A549 (cell line): ENCODE measurements at regions not wholly inside any gene's neighbourhood (a gene's known extent, or its start where the extent isn't known, plus 50 kb on each side); places are given as distances from the start of the nearest gene placed in this dataset.
"Not testable (repeated sequence)": the region's sequence is repeated elsewhere in the genome, so short reads cannot be mapped to it uniquely, and the experiment has no call there.

ENCODE experiments used
- ATAC-seq, 2 experiments: fragments of 200-7000 bp in 1 of 2; fragments of >200 bp in 1 of 2; cut with Nextera tagmentation in 1 of 2; cut with Tn5 transposase in 1 of 2; 3 replicates each; pipeline versions ENCODE4 v1.8.0 to v1.9.1; 2018 to 2020; ENCODE audit warnings: mild to moderate bottlenecking in 1 of 2, moderate library complexity in 1 of 2
- CTCF ChIA-PET: fragments of 300-600 bp; sonication (Branson Sonifier 250); formaldehyde crosslinking; extraction: SDS; loops from one replicate; lab custom pipeline; 2021; ENCODE audit warnings: antibody characterized with exemption, inconsistent platforms; lab: Yijun Ruan, JAX
- POLR2A ChIA-PET: fragments of 350-600 bp; formaldehyde crosslinking; extraction: SDS; loops from one replicate; lab custom pipeline; 2021; ENCODE audit warnings: antibody characterized with exemption, inconsistent platforms; lab: Yijun Ruan, JAX
- DNase-seq, 2 experiments: peaks; one replicate each; pipeline versions ENCODE4 v3.0.0 to v3.0.0-alpha.2; 2011 to 2016; ENCODE audit warnings: low read depth in 1 of 2, low spot score in 1 of 2
- FAIRE-seq: peaks from 2 replicates; lab custom pipeline; 2011; peaks lifted over from hg19 to GRCh38; lab: Jason Lieb, UNC
- H3K27ac ChIP-seq, 2 experiments: fragments of >200 bp; sonication (Bioruptor Twin); formaldehyde crosslinking; 3 replicates each; pipeline ENCODE4 v1.5.1; 2016 to 2017
- H3K4me1 ChIP-seq: fragments of >200 bp; sonication (Bioruptor Twin); formaldehyde crosslinking; 3 replicates; pipeline ENCODE4 v1.6.1; 2016
- H3K4me2 ChIP-seq: fragments of >200 bp; sonication (Bioruptor Twin); formaldehyde crosslinking; 3 replicates; pipeline ENCODE4 v1.6.1; 2016
- H3K4me3 ChIP-seq: fragments of >200 bp; sonication (Bioruptor Twin); formaldehyde crosslinking; 3 replicates; pipeline ENCODE4 v1.5.1; 2016
- H3K9me3 ChIP-seq: fragments of >200 bp; sonication (Bioruptor Twin); formaldehyde crosslinking; 3 replicates; pipeline ENCODE4 v1.6.1; 2016
- BHLHE40 ChIP-seq: IDR thresholded peaks from 2 replicates; pipeline ENCODE4 v1.6.1; 2012; ENCODE audit warnings: low read depth, low read length, inconsistent platforms
- CTCF ChIP-seq: fragments of >200 bp; sonication (Bioruptor Twin); formaldehyde crosslinking; IDR thresholded peaks from 3 replicates; pipeline ENCODE4 v1.5.1; 2016
- EP300 ChIP-seq, 2 experiments: fragments of >200 bp; sonication (Bioruptor Twin); formaldehyde crosslinking; IDR thresholded peaks; 2 replicates in 1 of 2; 3 replicates in 1 of 2; pipeline ENCODE4 v1.6.1; 2016 to 2017
- FOSL2 ChIP-seq, 2 experiments: fragments of 450-650 bp in 1 of 2; fragments of >200 bp in 1 of 2; sonication (Bioruptor Twin) in 1 of 2; formaldehyde crosslinking; IDR thresholded peaks; 2 replicates each; pipeline versions ENCODE4 v1.5.0 to v1.6.1; 2016 to 2020; ENCODE audit warnings: mild to moderate bottlenecking in 1 of 2, moderate library complexity in 1 of 2
- JUNB ChIP-seq: fragments of >200 bp; sonication (Bioruptor Twin); formaldehyde crosslinking; IDR thresholded peaks from 2 replicates; pipeline ENCODE4 v1.6.1; 2016
- MAFK ChIP-seq: fragments of 450-650 bp; IDR thresholded peaks from 2 replicates; pipeline ENCODE4 v1.6.1; 2014; ENCODE audit not compliant: partially characterized antibody
- PHF8 ChIP-seq: fragments of 200-600 bp; sonication (generic); IDR thresholded peaks from 2 replicates; pipeline ENCODE4 v1.6.1; 2016; ENCODE audit warnings: low read depth, mild to moderate bottlenecking, antibody characterized with exemption, moderate library complexity, borderline replicate concordance
- WGBS: methylation state at CpG from one replicate; pipeline ENCODE4 v1.1.6; 2017; ENCODE audit errors: missing lambda C conversion rate; 5-methylcytosine and 5-hydroxymethylcytosine counted together

GRCh38 chr10:30697806-30698205 lies 68.3 kb upstream of the LYZL2 start:
- ATAC-seq (no peak), FAIRE-seq (no peak), DNase-seq (no peak)
- Histone ChIP-seq H3K4me2 (no peak overlapping the region), H3K4me1 (peaks cover 33% of the 10 kb centered on the region), H3K9me3 (no peaks in the 10 kb centered on the region), H3K27ac (peak overlapping the region in 1 of 2 experiments; percentile 51; a peak in 2 of 6 replicates), H3K4me3 (no peak overlapping the region)
- 70% methylated on average over 3 of the region's 3 CpGs for WGBS
- no peak for TF ChIP-seq BHLHE40
- TF ChIP-seq PHF8, result no peak
- TF ChIP-seq JUNB, result no peak
- ChIA-PET POLR2A (no interaction called here), CTCF (interaction anchor here (0.5 to 3.1 kb wide), 5 partner anchors 11 to 305 kb away, joined by 3 to 32 read pairs (median 3); no protein-coding TSS in a partner anchor)

DNA sequence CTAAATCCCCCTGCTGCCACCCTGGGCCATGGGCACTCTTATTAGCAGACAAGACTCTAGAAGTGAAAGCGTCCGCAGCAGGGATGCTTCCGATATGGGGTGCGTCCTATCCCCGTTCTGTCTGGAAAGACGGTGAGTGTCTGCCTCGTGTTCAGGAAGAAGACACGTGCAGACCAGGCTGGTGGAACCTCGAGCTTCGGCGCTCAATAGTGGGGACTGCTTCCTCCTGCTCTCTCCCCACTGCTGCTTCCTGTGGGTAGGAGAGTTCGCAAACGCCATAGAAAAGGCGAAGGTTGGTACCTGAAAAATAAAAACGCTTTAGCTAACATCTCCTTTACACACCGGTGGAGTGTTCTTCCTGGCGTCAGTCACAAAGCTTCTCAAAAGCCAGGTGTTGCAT lies 67.7 kb upstream of the LYZL2 start:
- CTCF ChIA-PET, result interaction anchor here (0.5 to 3.1 kb wide), 6 partner anchors 10 to 152 kb away, joined by 3 to 32 read pairs (median 3); no protein-coding TSS in a partner anchor
- FAIRE-seq, H3K27ac ChIP-seq, ATAC-seq, H3K4me2 ChIP-seq, H3K9me3 ChIP-seq, H3K4me3 ChIP-seq, POLR2A ChIA-PET, DNase-seq: not testable (repeated sequence)
- 83% methylated on average over 17 of the region's 17 CpGs for WGBS
- H3K4me1 ChIP-seq, result peaks cover 33% of the 10 kb centered on the region

DNA sequence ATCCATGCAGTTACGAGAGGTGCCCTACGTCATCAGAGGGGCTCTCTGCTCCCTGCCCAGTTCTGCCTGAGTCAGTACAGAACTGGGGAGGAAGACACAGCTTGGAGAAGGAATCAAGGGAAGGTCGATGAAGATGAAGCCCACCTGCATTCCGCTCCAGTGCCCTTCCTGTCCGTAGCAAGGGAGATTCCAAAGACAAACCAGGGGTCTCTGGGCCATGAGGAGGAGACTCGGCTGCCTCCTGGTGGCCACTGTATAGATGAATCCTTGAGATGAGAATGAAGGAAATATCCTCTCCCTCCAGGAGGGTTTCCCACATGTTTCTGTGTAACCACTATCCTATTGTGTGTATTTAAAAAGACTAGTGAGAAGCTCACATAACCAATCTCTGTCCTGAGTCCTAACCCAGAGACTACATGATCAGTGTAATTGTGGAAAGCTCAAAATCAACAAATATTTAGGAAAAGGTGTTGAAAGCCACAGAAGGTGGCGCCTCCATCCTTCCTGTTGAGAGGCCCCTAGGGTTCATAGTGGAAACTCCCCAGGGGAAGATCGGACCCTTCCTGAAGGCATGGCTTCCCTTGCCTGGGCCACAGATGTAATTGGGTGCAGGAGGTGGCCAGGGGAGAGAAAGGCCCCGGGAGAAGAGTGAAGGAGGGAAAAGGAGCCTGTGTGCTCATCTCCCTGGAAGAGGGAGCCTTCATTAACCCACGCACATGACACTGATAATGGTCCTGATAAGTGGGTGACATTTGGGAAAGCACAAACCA lies 67.0 kb upstream of the LYZL2 start:
- H3K4me2 ChIP-seq, result peak overlapping the region; percentile 68
- peak; percentile 74 for FAIRE-seq
- H3K4me3 ChIP-seq, result peak overlapping the region; percentile 20; the same call in 1 of the 3 replicates

GRCh38 chr10:30695481-30696236 lies 66.1 kb upstream of the LYZL2 start:
- CTCF ChIA-PET, result interaction anchor here (0.8 to 3.1 kb wide), 10 partner anchors 8 to 303 kb away, joined by 3 to 32 read pairs (median 4); no protein-coding TSS in a partner anchor
- H3K9me3 ChIP-seq; POLR2A ChIA-PET; TF ChIP-seq FOSL2 (IDR thresholded peaks at IDR 0.05): not testable (repeated sequence)
- TF ChIP-seq FOSL2 (CRISPR knock-in tag; IDR thresholded peaks at IDR 0.05) (peak; percentile 40; the same call in 1 of the 2 replicates), JUNB (0 out of 2 replicates have a peak, but pooled peaks have one; percentile 22), EP300 (IDR thresholded peaks at IDR 0.05) (peak in 1 of 2 experiments; percentile 41; a peak in 1 of 5 replicates), MAFK (peak; percentile 11)
- DNase-seq (peak in 1 of 2 experiments; percentile 81), ATAC-seq (peak; percentile 93 to 94), FAIRE-seq (peak; percentile 93)
- H3K4me1 ChIP-seq, result peaks cover 17% of the 10 kb centered on the region
- H3K4me2 ChIP-seq, result peak overlapping the region; percentile 68
- H3K4me3 ChIP-seq, result peak overlapping the region; percentile 20; the same call in 1 of the 3 replicates
- peak overlapping the region; percentile 72 to 86 for H3K27ac ChIP-seq
- WGBS, result 2% methylated on average over 17 of the region's 18 CpGs

More for the DNA sequence above, 67.0 kb upstream of the LYZL2 start:
- H3K9me3 ChIP-seq, DNase-seq, POLR2A ChIA-PET: not testable (repeated sequence)
- WGBS, result 74% methylated on average over 10 of the region's 10 CpGs
- Histone ChIP-seq H3K4me1 (peaks cover 27% of the 10 kb centered on the region), H3K27ac (peak overlapping the region; percentile 72 to 86)
- CTCF ChIA-PET, result interaction anchor here (0.8 to 3.1 kb wide), 9 partner anchors 9 to 304 kb away, joined by 3 to 32 read pairs (median 5); no protein-coding TSS in a partner anchor
- ATAC-seq, result peak; percentile 48 to 67; a peak in 5 of 6 replicates
- TF ChIP-seq CTCF, result 0 out of 3 replicates have a peak, but pooled peaks have one; percentile 15
